K562 (cell line): ENCODE measurements at regions not wholly inside any gene's neighbourhood (a gene's known extent, or its start where the extent isn't known, plus 50 kb on each side); places are given as distances from the start of the nearest gene placed in this dataset.

ENCODE experiments used
- ATAC-seq: fragments of 200-7000 bp; cut with Tn5 transposase; 3 replicates; pipeline ENCODE4 v1.9.1; 2020; ENCODE audit warnings: moderate library complexity
- BruUV-seq: library from RNA; stranded (reverse); fragments of 400-500 nt; replicated peaks from 2 replicates; lab custom pipeline; 2021; lab: Mats Ljungman, UMichigan
- CTCF ChIA-PET: fragments of 300-600 bp; formaldehyde crosslinking; extraction: SDS; loops from one replicate; lab custom pipeline; 2021; ENCODE audit warnings: low intra/inter-chr PET ratio; lab: Yijun Ruan, JAX
- POLR2A ChIA-PET: fragments of 300-600, 350-650 bp; sonication (Branson Sonifier 250); formaldehyde crosslinking; extraction: SDS; loops from one replicate; lab custom pipeline; 2021; ENCODE audit warnings: antibody characterized with exemption, inconsistent platforms; lab: Yijun Ruan, JAX
- DNase-seq, 4 experiments: peaks; one replicate each; pipeline versions ENCODE4 v3.0.0 to v3.0.0-alpha.2; 2011 to 2018; ENCODE audit warnings: low spot score in 3 of 4, mixed read lengths in 3 of 4; ENCODE audit errors: extremely low read depth in 1 of 4
- FAIRE-seq: peaks from 2 replicates; lab custom pipeline; 2011; peaks lifted over from hg19 to GRCh38; lab: Jason Lieb, UNC
- H2AFZ ChIP-seq: 2 replicates; pipeline ENCODE4 v1.6.0; 2011; ENCODE audit warnings: low read depth, low read length, control low read depth, inconsistent platforms
- H3K27ac ChIP-seq: fragments of 200-600 bp; 3 replicates; pipeline ENCODE4 v1.8.0; 2011; ENCODE audit warnings: low read depth, mild to moderate bottlenecking, control low read depth, inconsistent platforms, low read length, moderate library complexity, mixed read lengths; ENCODE audit errors: extremely low read depth
- H3K27me3 ChIP-seq, 2 experiments: fragments of 300-600 bp in 1 of 2; 2 replicates in 1 of 2; 3 replicates in 1 of 2; pipeline versions ENCODE4 v1.6.0 to v1.8.0; 2011; ENCODE audit warnings: inconsistent platforms in 2 of 2, low read length in 2 of 2, mild to moderate bottlenecking in 1 of 2, mixed read lengths in 1 of 2, moderate library complexity in 1 of 2; ENCODE audit not compliant: control insufficient read depth in 2 of 2, insufficient read depth in 2 of 2
- H3K36me3 ChIP-seq: fragments of 300-600 bp; 3 replicates; pipeline ENCODE4 v1.8.0; 2011; ENCODE audit warnings: mild to moderate bottlenecking, low read length, inconsistent platforms; ENCODE audit not compliant: control insufficient read depth, insufficient read depth
- H3K4me1 ChIP-seq, 2 experiments: fragments of 200-600 bp in 1 of 2; replicated peaks in 1 of 2; 2 replicates in 1 of 2; 3 replicates in 1 of 2; pipeline versions ENCODE4 v1.5.1 to v1.8.0; 2011; ENCODE audit warnings: inconsistent platforms in 2 of 2, low read length in 2 of 2, mild to moderate bottlenecking in 1 of 2, mixed read lengths in 1 of 2, moderate library complexity in 1 of 2; ENCODE audit not compliant: control insufficient read depth in 2 of 2, insufficient read depth in 2 of 2
- H3K4me2 ChIP-seq: 2 replicates; pipeline ENCODE4 v1.6.1; 2011; ENCODE audit warnings: low read length, control low read depth, inconsistent platforms, mixed read lengths; ENCODE audit not compliant: insufficient read depth
- H3K4me3 ChIP-seq: fragments of 200-600 bp; sonication (generic), shearing (Covaris generic); 2 replicates; pipeline ENCODE4 v1.5.1; 2016; ENCODE audit warnings: control low read depth, inconsistent platforms
- H3K79me2 ChIP-seq: fragments of 200-600 bp; 3 replicates; pipeline ENCODE4 v1.8.0; 2011; ENCODE audit warnings: low read length, inconsistent platforms; ENCODE audit not compliant: control insufficient read depth, insufficient read depth
- H3K9ac ChIP-seq, 2 experiments: 2 replicates each; pipeline versions ENCODE4 v1.6.0 to v1.6.1; 2011; ENCODE audit warnings: low read depth in 2 of 2, low read length in 2 of 2, control low read depth in 1 of 2, inconsistent platforms in 1 of 2, mild to moderate bottlenecking in 1 of 2, mixed read lengths in 1 of 2; ENCODE audit not compliant: insufficient read depth in 1 of 2
- H3K9me1 ChIP-seq: one replicate; pipeline ENCODE4 v1.6.0; 2011; ENCODE audit warnings: inconsistent platforms, mild to moderate bottlenecking, low read length, moderate library complexity; ENCODE audit not compliant: control insufficient read depth, insufficient read depth
- H3K9me3 ChIP-seq: replicated peaks from 2 replicates; pipeline ENCODE4 v1.5.1; 2011; ENCODE audit warnings: low read depth, low read length, inconsistent platforms; ENCODE audit not compliant: control insufficient read depth, insufficient read depth
- H4K20me1 ChIP-seq: replicated peaks from 2 replicates; pipeline ENCODE4 v1.6.1; 2011; ENCODE audit warnings: low read length, inconsistent platforms, mixed read lengths; ENCODE audit not compliant: control insufficient read depth, insufficient read depth
- CUX1 ChIP-seq: fragments of 200-800 bp; sonication (Bioruptor generic); IDR thresholded peaks from 2 replicates; pipeline ENCODE4 v1.6.1; 2016; ENCODE audit warnings: missing genetic modification characterization, missing compliant biosample characterization
- ELF4 ChIP-seq: fragments of 450-650 bp; formaldehyde crosslinking; IDR thresholded peaks from 2 replicates; pipeline ENCODE4 v1.4.0; 2022; ENCODE audit warnings: missing genetic modification characterization
- ETV1 ChIP-seq: fragments of 450-650 bp; conservative IDR thresholded peaks from 2 replicates; pipeline ENCODE4 v1.6.1; 2016; ENCODE audit warnings: missing genetic modification characterization, control low read depth, low read depth, missing compliant biosample characterization
- GATAD2B ChIP-seq: fragments of 450-650 bp; IDR thresholded peaks from 2 replicates; pipeline ENCODE4 v1.6.1; 2017; ENCODE audit warnings: mild to moderate bottlenecking, borderline replicate concordance
- KLF13 ChIP-seq: fragments of 450-650 bp; IDR thresholded peaks from 2 replicates; pipeline ENCODE4 v1.6.1; 2016; ENCODE audit warnings: missing genetic modification characterization, low read depth, mild to moderate bottlenecking, missing compliant biosample characterization, moderate library complexity, borderline replicate concordance
- NFXL1 ChIP-seq: fragments of 450-650 bp; formaldehyde crosslinking; IDR thresholded peaks from 2 replicates; pipeline ENCODE4 v1.4.0; 2021; ENCODE audit warnings: mild to moderate bottlenecking
- WGBS: fragments of 100-300 bp; shearing (Covaris generic); methylation state at CpG from one replicate; pipeline ENCODE4 v1.1.6; 2016; ENCODE audit warnings: low coverage, mixed read lengths; ENCODE audit not compliant: insufficient coverage; ENCODE audit errors: missing lambda C conversion rate; 5-methylcytosine and 5-hydroxymethylcytosine counted together
- in situ Hi-C: fragments of 300-500 bp; cut with MboI; formaldehyde crosslinking; loops from 4 replicates; pipeline ENCODE4 v1.15.0; 2018; ENCODE audit warnings: inconsistent platforms, mixed read lengths
- intact Hi-C: fragments of 100-400 bp; cut with micrococcal nuclease; formaldehyde crosslinking; loops from 2 replicates; pipeline ENCODE4 v1.14.2; 2022
- TF ChIP-seq, protein P1 (sequence below): fragments of 450-650 bp; IDR thresholded peaks from 2 replicates; pipeline ENCODE4 v1.6.1; 2017; ENCODE audit warnings: antibody characterized with exemption, mild to moderate bottlenecking
- TF ChIP-seq, protein P2 (sequence below): fragments of 250-450 bp; sonication (Bioruptor Pico); IDR thresholded peaks from 2 replicates; pipeline ENCODE4 v1.9.0; 2021; ENCODE audit warnings: mild to moderate bottlenecking

DNA sequence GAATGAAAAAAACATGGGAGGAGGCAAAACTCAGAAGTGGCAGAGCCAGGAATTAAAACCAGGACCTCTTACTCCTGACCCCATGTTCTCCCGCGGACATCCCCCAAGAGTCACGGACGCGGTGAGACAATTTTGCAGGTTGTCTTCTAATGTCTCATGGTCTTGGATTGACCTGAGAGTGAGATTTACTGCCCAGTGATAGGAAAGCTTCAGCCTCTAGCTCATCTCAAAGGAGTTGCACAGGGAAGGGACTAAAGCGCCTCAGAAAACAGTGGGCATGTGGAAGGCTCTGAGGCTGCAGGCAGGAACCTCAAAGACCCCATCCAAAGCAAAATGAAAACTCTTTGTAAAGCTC is 197.4 kb downstream of the ADAMTS15 start:
- TF ChIP-seq GATAD2B (no peak), ELF4 (CRISPR knock-in tag) (no peak), KLF13 (no peak), ETV1 (no peak), NFXL1 (CRISPR knock-in tag) (no peak), CUX1 (CRISPR knock-in tag) (no peak)
- TF ChIP-seq, protein P1, sequence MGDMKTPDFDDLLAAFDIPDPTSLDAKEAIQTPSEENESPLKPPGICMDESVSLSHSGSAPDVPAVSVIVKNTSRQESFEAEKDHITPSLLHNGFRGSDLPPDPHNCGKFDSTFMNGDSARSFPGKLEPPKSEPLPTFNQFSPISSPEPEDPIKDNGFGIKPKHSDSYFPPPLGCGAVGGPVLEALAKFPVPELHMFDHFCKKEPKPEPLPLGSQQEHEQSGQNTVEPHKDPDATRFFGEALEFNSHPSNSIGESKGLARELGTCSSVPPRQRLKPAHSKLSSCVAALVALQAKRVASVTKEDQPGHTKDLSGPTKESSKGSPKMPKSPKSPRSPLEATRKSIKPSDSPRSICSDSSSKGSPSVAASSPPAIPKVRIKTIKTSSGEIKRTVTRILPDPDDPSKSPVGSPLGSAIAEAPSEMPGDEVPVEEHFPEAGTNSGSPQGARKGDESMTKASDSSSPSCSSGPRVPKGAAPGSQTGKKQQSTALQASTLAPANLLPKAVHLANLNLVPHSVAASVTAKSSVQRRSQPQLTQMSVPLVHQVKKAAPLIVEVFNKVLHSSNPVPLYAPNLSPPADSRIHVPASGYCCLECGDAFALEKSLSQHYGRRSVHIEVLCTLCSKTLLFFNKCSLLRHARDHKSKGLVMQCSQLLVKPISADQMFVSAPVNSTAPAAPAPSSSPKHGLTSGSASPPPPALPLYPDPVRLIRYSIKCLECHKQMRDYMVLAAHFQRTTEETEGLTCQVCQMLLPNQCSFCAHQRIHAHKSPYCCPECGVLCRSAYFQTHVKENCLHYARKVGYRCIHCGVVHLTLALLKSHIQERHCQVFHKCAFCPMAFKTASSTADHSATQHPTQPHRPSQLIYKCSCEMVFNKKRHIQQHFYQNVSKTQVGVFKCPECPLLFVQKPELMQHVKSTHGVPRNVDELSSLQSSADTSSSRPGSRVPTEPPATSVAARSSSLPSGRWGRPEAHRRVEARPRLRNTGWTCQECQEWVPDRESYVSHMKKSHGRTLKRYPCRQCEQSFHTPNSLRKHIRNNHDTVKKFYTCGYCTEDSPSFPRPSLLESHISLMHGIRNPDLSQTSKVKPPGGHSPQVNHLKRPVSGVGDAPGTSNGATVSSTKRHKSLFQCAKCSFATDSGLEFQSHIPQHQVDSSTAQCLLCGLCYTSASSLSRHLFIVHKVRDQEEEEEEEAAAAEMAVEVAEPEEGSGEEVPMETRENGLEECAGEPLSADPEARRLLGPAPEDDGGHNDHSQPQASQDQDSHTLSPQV = no peak
- TF ChIP-seq, protein P2, sequence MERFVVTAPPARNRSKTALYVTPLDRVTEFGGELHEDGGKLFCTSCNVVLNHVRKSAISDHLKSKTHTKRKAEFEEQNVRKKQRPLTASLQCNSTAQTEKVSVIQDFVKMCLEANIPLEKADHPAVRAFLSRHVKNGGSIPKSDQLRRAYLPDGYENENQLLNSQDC (CRISPR knock-in tag) = no peak
- H3K79me2 ChIP-seq = no peaks in the 10 kb centered on the region
- WGBS = 3% methylated on average over 6 of the region's 6 CpGs
- H4K20me1 ChIP-seq = no peaks in the 10 kb centered on the region
- ChIA-PET POLR2A (interaction anchor here (0.7 kb wide), 1 partner anchor 853 kb away, joined by 3 read pairs; no protein-coding TSS in a partner anchor), CTCF (no interaction called here)
- H2AFZ ChIP-seq = no peak overlapping the region
- FAIRE-seq (no peak), DNase-seq (no peak), ATAC-seq (no peak)
- no TSS peak for BruUV-seq
- no peak overlapping the region for H3K27ac ChIP-seq
- no peak overlapping the region for H3K4me3 ChIP-seq
- no peak overlapping the region for H3K4me2 ChIP-seq
- peaks cover 5 to 29% of the 10 kb centered on the region in 2 experiments; a peak in 4 of 5 replicates for H3K27me3 ChIP-seq
- no peak overlapping the region for H3K9ac ChIP-seq
- no peaks in the 10 kb centered on the region for H3K9me1 ChIP-seq
- no peaks in the 10 kb centered on the region for H3K4me1 ChIP-seq
- no peaks in the 10 kb centered on the region for H3K36me3 ChIP-seq
- intact Hi-C loops = no loop called here
- no peaks in the 10 kb centered on the region for H3K9me3 ChIP-seq
- in situ Hi-C loops = no loop called here
